Testis (tissue), 2 donors: ENCODE measurements at regions not wholly inside any gene's neighbourhood (a gene's known extent, or its start where the extent isn't known, plus 50 kb on each side); places are given as distances from the start of the nearest gene placed in this dataset.

Experiments used
- DNase-seq: peaks from one replicate; pipeline ENCODE4 v3.0.0-alpha.2; 2019
- H3K27ac ChIP-seq, 2 donors: fragments of 200-600 bp; sonication (generic); one replicate each; pipeline ENCODE4 v1.5.1; 2019
- H3K27me3 ChIP-seq: fragments of 200-600 bp; sonication (generic); one replicate; pipeline ENCODE4 v1.5.1; 2019
- H3K36me3 ChIP-seq: fragments of 200-600 bp; sonication (generic); one replicate; pipeline ENCODE4 v1.5.1; 2017; ENCODE audit warnings: low read depth; ENCODE audit errors: missing control alignments
- H3K4me1 ChIP-seq: fragments of 200-600 bp; sonication (generic); one replicate; pipeline ENCODE4 v1.5.1; 2019
- H3K4me3 ChIP-seq, 2 donors: fragments of 200-600 bp; sonication (generic); one replicate each; pipeline ENCODE4 v1.5.1; 2017 to 2019
- H3K9me3 ChIP-seq: fragments of 200-600 bp; sonication (generic); one replicate; pipeline ENCODE4 v1.5.1; 2017
- POLR2A ChIP-seq: fragments of 450-650 bp; IDR thresholded peaks from one replicate; pipeline ENCODE4 v1.6.1; 2017; ENCODE audit warnings: antibody characterized with exemption, mild to moderate bottlenecking, moderate library complexity
- WGBS, 2 donors: methylation state at CpG; one replicate each; pipeline ENCODE4 v1.1.5; 2018; 5-methylcytosine and 5-hydroxymethylcytosine counted together
- intact Hi-C: fragments of 100-400 bp; cut with DNase I; formaldehyde crosslinking; loops from one replicate; pipeline ENCODE4 v1.15.1; 2023; ENCODE audit warnings: low total_unique reads
- TF ChIP-seq, protein P1 (sequence below), 3 experiments: fragments of 450-650 bp in 2 of 3; fragments of 200-600 bp in 1 of 3; sonication (generic) in 1 of 3; IDR thresholded peaks; one replicate each; pipeline ENCODE4 v1.5.1; 2016 to 2019; ENCODE audit warnings: antibody characterized with exemption in 3 of 3, mild to moderate bottlenecking in 2 of 3, moderate library complexity in 1 of 3

DNA sequence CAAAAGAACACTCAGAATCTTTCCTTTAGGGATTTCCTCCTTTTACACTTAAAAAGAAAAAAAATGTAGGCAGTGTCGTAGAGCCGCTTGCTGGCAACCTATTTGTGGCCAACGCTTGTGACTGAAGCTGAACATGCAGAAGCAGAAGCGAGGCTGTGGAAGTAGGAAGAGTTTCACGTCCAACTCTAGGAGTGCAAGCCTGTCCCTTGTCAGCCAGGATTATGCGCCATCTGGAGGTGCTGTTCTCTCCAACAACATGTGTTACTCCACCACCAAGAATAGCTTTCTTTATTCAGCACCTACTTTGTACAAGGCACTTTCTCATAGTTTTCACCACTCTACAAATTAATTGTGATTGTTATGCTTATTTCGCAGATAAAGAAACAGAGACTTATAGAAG is 223.2 kb upstream of the LMCD1 start:
- H3K27ac ChIP-seq, result no peak overlapping the region
- intact Hi-C loops, result no loop called here
- no peaks in the 10 kb centered on the region for H3K27me3 ChIP-seq
- DNase-seq, result no peak
- no peak overlapping the region for H3K4me3 ChIP-seq
- 86 to 91% methylated on average over 7 of the region's 7 CpGs for WGBS, 2 donors
- H3K36me3 ChIP-seq, result no peaks in the 10 kb centered on the region
- H3K9me3 ChIP-seq, result no peaks in the 10 kb centered on the region
- no peaks in the 10 kb centered on the region for H3K4me1 ChIP-seq
- no peak for TF ChIP-seq POLR2A

DNA sequence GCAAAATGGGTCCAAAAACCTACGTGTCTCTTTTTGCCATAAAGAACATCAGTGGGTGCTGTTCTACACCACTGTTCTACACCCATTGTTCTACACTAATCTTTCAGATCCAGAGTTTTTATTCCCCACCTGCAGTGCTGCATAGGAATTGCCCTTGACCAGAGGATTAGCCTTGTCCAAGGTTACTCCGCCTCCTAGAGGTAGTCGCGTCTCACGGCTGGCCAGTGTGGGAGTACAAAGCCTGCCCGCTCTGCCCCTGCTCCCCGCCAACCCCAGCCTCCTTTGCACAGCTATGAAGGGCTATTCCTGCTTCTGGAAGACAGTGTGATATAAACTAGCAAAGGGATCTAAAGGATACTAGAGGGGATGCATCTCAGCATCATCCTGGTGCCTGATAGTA is 222.1 kb upstream of the LMCD1 start:
- no peaks in the 10 kb centered on the region for H3K27me3 ChIP-seq
- TF ChIP-seq POLR2A, result no peak
- H3K9me3 ChIP-seq, result no peaks in the 10 kb centered on the region
- 78 to 98% methylated on average over 7 of the region's 7 CpGs for WGBS, 2 donors
- no peak overlapping the region for H3K27ac ChIP-seq
- H3K36me3 ChIP-seq, result no peaks in the 10 kb centered on the region
- no peak for DNase-seq
- H3K4me1 ChIP-seq, result no peaks in the 10 kb centered on the region
- no peak overlapping the region for H3K4me3 ChIP-seq
- intact Hi-C loops, result no loop called here

DNA sequence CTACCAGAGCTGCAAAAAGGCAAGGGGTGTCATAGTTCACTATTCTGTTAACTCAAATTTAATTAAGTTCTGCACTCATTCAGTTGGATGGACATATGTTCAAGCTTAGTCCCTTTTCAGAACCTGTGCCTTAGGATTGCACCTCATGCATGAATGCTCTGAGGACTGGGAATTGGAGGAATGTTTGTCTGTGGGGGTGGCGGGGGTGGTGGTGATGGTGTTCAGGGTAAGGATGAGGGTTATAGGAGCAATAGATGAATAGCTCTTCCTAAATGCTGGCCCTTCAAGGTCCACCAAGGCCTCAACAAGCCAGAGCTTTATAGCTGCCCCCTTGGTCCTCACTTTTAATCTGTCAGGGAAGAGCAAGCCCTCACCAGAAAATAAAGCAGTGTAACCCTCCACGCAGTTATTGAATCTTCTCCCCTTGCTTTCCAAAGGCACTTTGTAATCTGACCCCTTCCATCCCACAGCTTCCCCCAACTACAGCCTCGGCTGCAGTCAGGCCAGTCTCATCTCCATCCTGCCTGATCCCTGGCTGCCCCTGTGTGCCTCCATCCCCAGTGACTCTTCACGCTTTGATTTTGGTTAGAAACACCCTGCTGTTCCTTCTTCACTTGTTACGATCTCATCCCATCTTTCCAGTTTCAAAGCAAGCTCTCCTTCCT is 221.6 kb upstream of the LMCD1 start:
- no peak for DNase-seq
- WGBS, 2 donors, result 64 to 79% methylated on average over 5 of the region's 5 CpGs
- no peaks in the 10 kb centered on the region for H3K9me3 ChIP-seq
- H3K36me3 ChIP-seq, result no peaks in the 10 kb centered on the region
- no peaks in the 10 kb centered on the region for H3K4me1 ChIP-seq
- no peak overlapping the region for H3K27ac ChIP-seq
- intact Hi-C loops, result no loop called here
- no peak for TF ChIP-seq POLR2A
- TF ChIP-seq, protein P1, sequence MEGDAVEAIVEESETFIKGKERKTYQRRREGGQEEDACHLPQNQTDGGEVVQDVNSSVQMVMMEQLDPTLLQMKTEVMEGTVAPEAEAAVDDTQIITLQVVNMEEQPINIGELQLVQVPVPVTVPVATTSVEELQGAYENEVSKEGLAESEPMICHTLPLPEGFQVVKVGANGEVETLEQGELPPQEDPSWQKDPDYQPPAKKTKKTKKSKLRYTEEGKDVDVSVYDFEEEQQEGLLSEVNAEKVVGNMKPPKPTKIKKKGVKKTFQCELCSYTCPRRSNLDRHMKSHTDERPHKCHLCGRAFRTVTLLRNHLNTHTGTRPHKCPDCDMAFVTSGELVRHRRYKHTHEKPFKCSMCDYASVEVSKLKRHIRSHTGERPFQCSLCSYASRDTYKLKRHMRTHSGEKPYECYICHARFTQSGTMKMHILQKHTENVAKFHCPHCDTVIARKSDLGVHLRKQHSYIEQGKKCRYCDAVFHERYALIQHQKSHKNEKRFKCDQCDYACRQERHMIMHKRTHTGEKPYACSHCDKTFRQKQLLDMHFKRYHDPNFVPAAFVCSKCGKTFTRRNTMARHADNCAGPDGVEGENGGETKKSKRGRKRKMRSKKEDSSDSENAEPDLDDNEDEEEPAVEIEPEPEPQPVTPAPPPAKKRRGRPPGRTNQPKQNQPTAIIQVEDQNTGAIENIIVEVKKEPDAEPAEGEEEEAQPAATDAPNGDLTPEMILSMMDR (IDR thresholded peaks at IDR 0.05), result no peak
- H3K4me3 ChIP-seq, result no peak overlapping the region
- no peaks in the 10 kb centered on the region for H3K27me3 ChIP-seq

DNA sequence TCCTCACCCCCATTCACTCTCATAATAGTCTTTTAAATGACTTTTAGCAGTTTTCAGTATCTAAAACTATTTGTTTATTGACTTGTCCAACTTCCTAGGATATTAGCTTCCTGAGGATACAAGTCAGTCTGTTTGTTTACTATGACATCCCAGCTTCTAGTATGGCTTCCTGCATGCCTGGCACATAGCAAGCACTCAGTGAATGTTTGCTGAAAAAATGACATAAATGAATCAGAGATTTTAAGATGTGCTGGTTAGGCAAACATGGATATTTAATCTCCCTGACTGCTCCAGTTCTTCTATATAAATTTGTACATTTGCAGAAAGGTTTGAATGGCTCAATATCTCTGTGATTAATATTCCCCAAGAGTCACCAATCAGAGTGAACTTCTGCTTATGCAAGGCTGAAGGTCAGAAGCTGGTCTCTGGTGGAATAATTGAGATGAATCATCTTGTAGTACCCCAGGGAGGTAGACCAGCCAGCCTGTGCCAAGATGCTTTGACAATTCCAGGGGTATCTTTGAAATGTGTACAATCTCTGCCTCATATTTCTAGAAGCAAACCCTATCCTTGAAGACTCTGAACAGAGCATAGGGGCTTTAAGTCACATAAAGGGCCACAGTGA is 219.0 kb upstream of the LMCD1 start:
- TF ChIP-seq POLR2A, result no peak
- TF ChIP-seq, protein P1 (IDR thresholded peaks at IDR 0.05), result no peak
- H3K36me3 ChIP-seq, result no peaks in the 10 kb centered on the region
- H3K4me1 ChIP-seq, result no peaks in the 10 kb centered on the region
- DNase-seq, result no peak
- intact Hi-C loops, result no loop called here
- no peak overlapping the region for H3K4me3 ChIP-seq
- no peaks in the 10 kb centered on the region for H3K27me3 ChIP-seq
- H3K9me3 ChIP-seq, result no peaks in the 10 kb centered on the region
- H3K27ac ChIP-seq, result no peak overlapping the region

DNA sequence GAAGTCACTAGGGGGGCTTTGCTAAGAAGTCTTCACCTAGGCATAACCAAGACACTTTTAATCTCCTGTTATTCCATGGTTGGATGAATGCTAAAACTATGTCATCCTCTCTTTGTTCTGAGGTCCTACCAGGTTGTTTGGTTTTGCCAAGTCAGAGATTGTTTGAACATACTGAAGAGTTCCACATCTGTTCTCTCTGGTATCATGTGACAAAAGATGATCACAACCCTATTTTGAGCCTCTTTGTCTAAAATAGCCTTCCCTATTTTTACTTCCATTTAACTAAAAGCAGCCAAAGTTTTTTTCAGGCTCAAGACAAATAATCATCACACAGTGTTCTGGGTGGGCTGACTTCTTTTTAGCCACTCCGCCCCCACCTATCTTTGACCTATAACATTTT is 218.4 kb upstream of the LMCD1 start:
- DNase-seq, result no peak
- no peaks in the 10 kb centered on the region for H3K4me1 ChIP-seq

More for the DNA sequence above, 218.4 kb upstream of the LMCD1 start:
- Histone ChIP-seq H3K4me3 (no peak overlapping the region), H3K9me3 (no peaks in the 10 kb centered on the region), H3K27me3 (no peaks in the 10 kb centered on the region), H3K36me3 (no peaks in the 10 kb centered on the region), H3K27ac (no peak overlapping the region)
- intact Hi-C loops, result no loop called here
- no peak for TF ChIP-seq POLR2A
- TF ChIP-seq, protein P1 (IDR thresholded peaks at IDR 0.05), result no peak
- 52 to 64% methylated on average over 1 of the region's 1 CpG for WGBS, 2 donors
